ENCODE measurements at regions not wholly inside any gene's neighbourhood (a gene's known extent, or its start where the extent isn't known, plus 50 kb on each side); places are given as distances from the start of the nearest gene placed in this dataset.

DNA sequence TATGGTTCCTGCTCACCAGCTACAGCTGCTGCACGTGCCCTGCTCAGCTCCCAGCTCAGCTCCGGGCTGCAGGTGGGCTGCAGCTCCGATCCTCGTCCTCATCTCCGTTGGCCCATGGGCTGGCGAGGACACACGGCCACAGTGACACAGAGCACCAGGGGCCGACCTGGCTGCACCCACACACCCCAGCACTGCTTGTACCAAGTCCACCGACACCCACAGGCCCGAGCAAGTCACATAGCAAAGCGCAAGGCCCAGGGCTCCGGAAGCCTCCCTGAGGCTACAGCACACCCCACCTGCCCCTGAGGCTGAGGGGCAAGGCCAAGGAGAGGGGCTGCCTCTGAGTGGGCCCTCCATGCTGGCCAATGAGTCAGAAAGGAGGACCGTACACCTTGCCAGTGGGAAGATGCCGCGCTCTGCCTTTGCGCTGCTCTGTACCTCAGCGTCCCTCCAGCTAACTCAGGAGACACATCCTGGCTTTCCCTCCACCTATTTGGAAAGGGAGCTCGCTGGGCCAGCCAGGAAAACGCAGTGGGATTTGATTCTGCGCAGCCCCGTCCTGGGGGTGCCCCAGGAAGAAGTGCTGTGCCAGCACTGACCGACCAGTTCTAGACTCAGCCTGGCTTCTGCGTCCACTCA lies 124.8 kb downstream of the SIK1 start:
- TF ChIP-seq, protein P1, sequence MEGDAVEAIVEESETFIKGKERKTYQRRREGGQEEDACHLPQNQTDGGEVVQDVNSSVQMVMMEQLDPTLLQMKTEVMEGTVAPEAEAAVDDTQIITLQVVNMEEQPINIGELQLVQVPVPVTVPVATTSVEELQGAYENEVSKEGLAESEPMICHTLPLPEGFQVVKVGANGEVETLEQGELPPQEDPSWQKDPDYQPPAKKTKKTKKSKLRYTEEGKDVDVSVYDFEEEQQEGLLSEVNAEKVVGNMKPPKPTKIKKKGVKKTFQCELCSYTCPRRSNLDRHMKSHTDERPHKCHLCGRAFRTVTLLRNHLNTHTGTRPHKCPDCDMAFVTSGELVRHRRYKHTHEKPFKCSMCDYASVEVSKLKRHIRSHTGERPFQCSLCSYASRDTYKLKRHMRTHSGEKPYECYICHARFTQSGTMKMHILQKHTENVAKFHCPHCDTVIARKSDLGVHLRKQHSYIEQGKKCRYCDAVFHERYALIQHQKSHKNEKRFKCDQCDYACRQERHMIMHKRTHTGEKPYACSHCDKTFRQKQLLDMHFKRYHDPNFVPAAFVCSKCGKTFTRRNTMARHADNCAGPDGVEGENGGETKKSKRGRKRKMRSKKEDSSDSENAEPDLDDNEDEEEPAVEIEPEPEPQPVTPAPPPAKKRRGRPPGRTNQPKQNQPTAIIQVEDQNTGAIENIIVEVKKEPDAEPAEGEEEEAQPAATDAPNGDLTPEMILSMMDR (IDR thresholded peaks at IDR 0.05; ENCODE audit: poor library complexity): no peak
- TF ChIP-seq EZH2phosphoT487 (IDR thresholded peaks at IDR 0.05; ENCODE audit: low read depth, severe bottlenecking, unreplicated experiment): no peak
